Endothelial cell of umbilical vein (primary cell): ENCODE measurements at regions not wholly inside any gene's neighbourhood (a gene's known extent, or its start where the extent isn't known, plus 50 kb on each side); places are given as distances from the start of the nearest gene placed in this dataset.

ENCODE experiments used
- EZH2 ChIP-seq: IDR thresholded peaks from 2 replicates; pipeline ENCODE4 v1.6.1; 2012; ENCODE audit warnings: borderline replicate concordance, low read depth, mild to moderate bottlenecking, moderate library complexity, low read length, inconsistent platforms; ENCODE audit not compliant: severe bottlenecking
- POLR2A ChIP-seq: IDR thresholded peaks from 2 replicates; pipeline ENCODE4 v1.6.1; 2012; ENCODE audit warnings: low read depth, mild to moderate bottlenecking, control low read depth, low read length
- POLR2AphosphoS5 ChIP-seq: IDR thresholded peaks from 2 replicates; pipeline ENCODE4 v1.6.1; 2012; ENCODE audit warnings: low read depth, mild to moderate bottlenecking, control low read depth, low read length, moderate library complexity; ENCODE audit not compliant: insufficient read depth
- TF ChIP-seq, protein P1 (sequence below), 2 donors: IDR thresholded peaks; 1 replicate in 1 of 2; 2 replicates in 1 of 2; pipeline ENCODE4 v1.5.1; 2011; ENCODE audit warnings: low read length in 2 of 2, mild to moderate bottlenecking in 2 of 2, moderate library complexity in 2 of 2, control low read depth in 1 of 2, inconsistent platforms in 1 of 2, low read depth in 1 of 2; ENCODE audit not compliant: insufficient read depth in 1 of 2; ENCODE audit errors: extremely low read depth in 1 of 2
- TF ChIP-seq, protein P2 (sequence below): IDR thresholded peaks from 2 replicates; pipeline ENCODE4 v1.6.1; 2011; ENCODE audit not compliant: insufficient read depth, insufficient read length

DNA sequence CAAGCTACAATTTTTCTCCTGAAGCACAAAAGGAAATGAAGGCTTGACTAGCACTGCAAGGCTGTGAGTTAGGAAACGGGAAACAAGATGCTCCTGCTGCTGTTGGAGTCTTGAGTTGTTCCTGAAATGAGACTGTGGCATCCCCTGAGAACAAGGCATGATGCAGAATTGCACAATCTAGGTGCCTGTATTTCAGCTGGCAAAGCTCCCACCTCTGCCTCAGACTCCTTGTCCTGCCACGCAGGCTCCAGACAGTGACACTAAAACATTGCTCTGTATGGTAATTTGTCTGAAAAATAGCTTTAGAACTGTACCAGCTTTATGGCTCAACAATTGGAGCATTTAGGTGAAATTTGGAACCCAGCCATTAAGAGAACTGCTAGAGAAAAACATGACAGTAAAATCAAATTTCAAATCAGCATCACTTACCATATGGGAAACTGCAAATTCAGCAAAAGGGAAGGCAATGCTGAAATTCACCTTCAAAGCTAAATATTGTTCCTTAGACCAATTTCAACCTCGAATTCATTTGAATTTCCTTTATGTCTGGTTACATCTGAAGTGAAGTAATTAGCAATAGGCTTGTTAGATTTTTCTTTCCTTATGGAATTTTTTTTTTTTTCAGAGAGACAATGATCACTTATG lies 103.4 kb downstream of the MFAP3L start:
- TF ChIP-seq, protein P1, sequence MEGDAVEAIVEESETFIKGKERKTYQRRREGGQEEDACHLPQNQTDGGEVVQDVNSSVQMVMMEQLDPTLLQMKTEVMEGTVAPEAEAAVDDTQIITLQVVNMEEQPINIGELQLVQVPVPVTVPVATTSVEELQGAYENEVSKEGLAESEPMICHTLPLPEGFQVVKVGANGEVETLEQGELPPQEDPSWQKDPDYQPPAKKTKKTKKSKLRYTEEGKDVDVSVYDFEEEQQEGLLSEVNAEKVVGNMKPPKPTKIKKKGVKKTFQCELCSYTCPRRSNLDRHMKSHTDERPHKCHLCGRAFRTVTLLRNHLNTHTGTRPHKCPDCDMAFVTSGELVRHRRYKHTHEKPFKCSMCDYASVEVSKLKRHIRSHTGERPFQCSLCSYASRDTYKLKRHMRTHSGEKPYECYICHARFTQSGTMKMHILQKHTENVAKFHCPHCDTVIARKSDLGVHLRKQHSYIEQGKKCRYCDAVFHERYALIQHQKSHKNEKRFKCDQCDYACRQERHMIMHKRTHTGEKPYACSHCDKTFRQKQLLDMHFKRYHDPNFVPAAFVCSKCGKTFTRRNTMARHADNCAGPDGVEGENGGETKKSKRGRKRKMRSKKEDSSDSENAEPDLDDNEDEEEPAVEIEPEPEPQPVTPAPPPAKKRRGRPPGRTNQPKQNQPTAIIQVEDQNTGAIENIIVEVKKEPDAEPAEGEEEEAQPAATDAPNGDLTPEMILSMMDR (IDR thresholded peaks at IDR 0.05; ENCODE audit: extremely low read depth in 1 of 2, insufficient read depth in 1 of 2, low read depth in 1 of 2, low read length in 2 of 2): no peak
- TF ChIP-seq POLR2A (no peak), POLR2AphosphoS5 (no peak), EZH2 (no peak)
- TF ChIP-seq, protein P2, sequence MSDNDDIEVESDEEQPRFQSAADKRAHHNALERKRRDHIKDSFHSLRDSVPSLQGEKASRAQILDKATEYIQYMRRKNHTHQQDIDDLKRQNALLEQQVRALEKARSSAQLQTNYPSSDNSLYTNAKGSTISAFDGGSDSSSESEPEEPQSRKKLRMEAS: no peak
